Left ventricle myocardium inferior (tissue), 1 donor: ENCODE measurements at regions not wholly inside any gene's neighbourhood (a gene's known extent, or its start where the extent isn't known, plus 50 kb on each side); places are given as distances from the start of the nearest gene placed in this dataset.

ENCODE experiments used
- DNase-seq: peaks from one replicate; pipeline ENCODE4 v3.0.0-alpha.2; 2020
- H3K27ac ChIP-seq: fragments of 200-600 bp; replicated peaks from 2 replicates; pipeline ENCODE4 v1.8.0; 2021
- H3K27me3 ChIP-seq: fragments of 200-600 bp; 2 replicates; pipeline ENCODE4 v1.8.0; 2021; ENCODE audit warnings: low read depth
- H3K36me3 ChIP-seq: fragments of 200-600 bp; 2 replicates; pipeline ENCODE4 v1.8.0; 2021
- H3K4me1 ChIP-seq: fragments of 200-600 bp; 2 replicates; pipeline ENCODE4 v1.8.0; 2021
- H3K4me3 ChIP-seq: fragments of 200-600 bp; 2 replicates; pipeline ENCODE4 v1.8.0; 2021; ENCODE audit warnings: mild to moderate bottlenecking, moderate library complexity
- H3K9me3 ChIP-seq: fragments of 200-600 bp; replicated peaks from 2 replicates; pipeline ENCODE4 v1.8.0; 2021
- CTCF ChIP-seq: fragments of 200-600 bp; IDR thresholded peaks from 2 replicates; pipeline ENCODE4 v1.8.0; 2021; ENCODE audit warnings: antibody characterized with exemption, mild to moderate bottlenecking, borderline replicate concordance
- intact Hi-C: fragments of 100-400 bp; cut with micrococcal nuclease; formaldehyde crosslinking; loops from one replicate; pipeline ENCODE4 v1.11.0; 2022
- donor health status: DM: no; HTN: yes; CAD: no; lungs with severe emphysema.

- no peak for DNase-seq
- Histone ChIP-seq H3K27ac (no peak overlapping the region), H3K36me3 (no peaks in the 10 kb centered on the region), H3K27me3 (no peaks in the 10 kb centered on the region), H3K4me3 (no peak overlapping the region), H3K9me3 (no peaks in the 10 kb centered on the region), H3K4me1 (no peaks in the 10 kb centered on the region)
- TF ChIP-seq CTCF = no peak
- intact Hi-C loops = no loop called here
These were observed 954.7 kb upstream of the MAN1A1 start for GRCh38 chr6:120304223-120304622.

GRCh38 chr6:120303527-120303926, 954.0 kb upstream of the MAN1A1 start:
- DNase-seq = no peak
- no peak overlapping the region for H3K27ac ChIP-seq
- intact Hi-C loops = no loop called here
- no peaks in the 10 kb centered on the region for H3K27me3 ChIP-seq
- TF ChIP-seq CTCF = no peak
- no peaks in the 10 kb centered on the region for H3K4me1 ChIP-seq
- H3K4me3 ChIP-seq = no peak overlapping the region
- H3K36me3 ChIP-seq = no peaks in the 10 kb centered on the region
- no peaks in the 10 kb centered on the region for H3K9me3 ChIP-seq

GRCh38 chr6:120302041-120302440, 952.5 kb upstream of the MAN1A1 start:
- H3K4me3 ChIP-seq = no peak overlapping the region
- TF ChIP-seq CTCF = no peak
- DNase-seq = no peak
- H3K27ac ChIP-seq = no peak overlapping the region
- H3K27me3 ChIP-seq = no peaks in the 10 kb centered on the region
- intact Hi-C loops = no loop called here
- H3K9me3 ChIP-seq = no peaks in the 10 kb centered on the region
- no peaks in the 10 kb centered on the region for H3K4me1 ChIP-seq
- no peaks in the 10 kb centered on the region for H3K36me3 ChIP-seq

GRCh38 chr6:120290964-120291363, 941.4 kb upstream of the MAN1A1 start:
- no peak overlapping the region for H3K4me3 ChIP-seq
- peaks cover 28% of the 10 kb centered on the region for H3K9me3 ChIP-seq
- intact Hi-C loops = no loop called here
- no peak overlapping the region for H3K27ac ChIP-seq
- H3K27me3 ChIP-seq = no peaks in the 10 kb centered on the region
- no peaks in the 10 kb centered on the region for H3K36me3 ChIP-seq
- DNase-seq = no peak
- TF ChIP-seq CTCF = no peak
- H3K4me1 ChIP-seq = no peaks in the 10 kb centered on the region

- Histone ChIP-seq H3K27ac (no peak overlapping the region), H3K9me3 (no peaks in the 10 kb centered on the region), H3K4me3 (no peak overlapping the region), H3K4me1 (no peaks in the 10 kb centered on the region), H3K36me3 (no peaks in the 10 kb centered on the region), H3K27me3 (no peaks in the 10 kb centered on the region)
- intact Hi-C loops = no loop called here
- TF ChIP-seq CTCF = no peak
- DNase-seq = no peak
These were observed 932.4 kb upstream of the MAN1A1 start for GRCh38 chr6:120282005-120282404.

GRCh38 chr6:120279466-120280167, 930.1 kb upstream of the MAN1A1 start:
- Histone ChIP-seq H3K27me3 (no peaks in the 10 kb centered on the region), H3K9me3 (no peaks in the 10 kb centered on the region), H3K4me1 (no peaks in the 10 kb centered on the region), H3K4me3 (no peak overlapping the region), H3K27ac (no peak overlapping the region), H3K36me3 (no peaks in the 10 kb centered on the region)
- no peak for DNase-seq
- no peak for TF ChIP-seq CTCF
- intact Hi-C loops = no loop called here
